Esophagus (tissue), 2 donors: ENCODE measurements at regions not wholly inside any gene's neighbourhood (a gene's known extent, or its start where the extent isn't known, plus 50 kb on each side); places are given as distances from the start of the nearest gene placed in this dataset.

Experiments
- H3K27ac ChIP-seq, 2 donors: one replicate each; pipeline ENCODE4 v1.5.1; 2013; ENCODE audit warnings: low read depth in 2 of 2, mild to moderate bottlenecking in 2 of 2, inconsistent platforms in 1 of 2, low read length in 1 of 2, moderate library complexity in 1 of 2
- H3K27me3 ChIP-seq, 2 donors: one replicate each; pipeline ENCODE4 v1.6.1; 2013; ENCODE audit warnings: low read length in 2 of 2, control low read depth in 1 of 2, mild to moderate bottlenecking in 1 of 2; ENCODE audit not compliant: insufficient read depth in 2 of 2, control insufficient read depth in 1 of 2
- H3K36me3 ChIP-seq, 2 donors: one replicate each; pipeline ENCODE4 v1.6.1; 2013; ENCODE audit warnings: low read length in 1 of 2; ENCODE audit not compliant: control insufficient read depth in 2 of 2, insufficient read depth in 2 of 2
- H3K4me1 ChIP-seq, 2 donors: one replicate each; pipeline ENCODE4 v1.6.1; 2013; ENCODE audit warnings: low read length in 1 of 2; ENCODE audit not compliant: control insufficient read depth in 2 of 2, insufficient read depth in 2 of 2
- H3K4me3 ChIP-seq, 2 donors: one replicate each; pipeline ENCODE4 v1.5.1; 2013; ENCODE audit warnings: low read length in 2 of 2, mild to moderate bottlenecking in 2 of 2, low read depth in 1 of 2, moderate library complexity in 1 of 2
- H3K9me3 ChIP-seq, 2 donors: one replicate each; pipeline ENCODE4 v1.6.1; 2013; ENCODE audit warnings: mild to moderate bottlenecking in 2 of 2, low read depth in 1 of 2, low read length in 1 of 2, moderate library complexity in 1 of 2; ENCODE audit not compliant: control insufficient read depth in 2 of 2, insufficient read depth in 1 of 2
- WGBS, 2 donors: extraction: QIAGEN DNeasy Blood & Tissue Kit; methylation state at CpG; one replicate each; pipeline ENCODE4 v1.1.7; 2013; 5-methylcytosine and 5-hydroxymethylcytosine counted together
- donor health status: healthy with polysubstance abuse.
- donor health status: Bipolar disorder and iron deficiency.

DNA sequence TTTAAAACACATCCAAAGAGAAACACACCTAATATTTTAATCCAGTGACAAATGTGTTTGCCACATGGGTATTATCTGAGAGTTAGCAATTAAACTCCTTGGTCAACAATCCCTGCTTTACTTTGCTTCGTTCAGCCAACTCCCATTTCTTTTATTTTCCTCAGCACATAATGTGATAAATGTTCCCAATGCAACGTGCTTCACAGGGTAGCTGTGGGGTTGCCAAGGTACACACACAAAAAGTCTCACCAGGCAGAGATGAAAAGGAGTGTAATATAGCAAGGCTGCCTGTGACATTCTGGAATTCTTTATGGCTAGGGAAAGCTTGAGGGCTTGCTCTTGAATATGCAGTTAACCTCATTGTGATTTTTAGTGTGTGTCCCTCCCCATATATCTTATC is 208.0 kb upstream of the DIO2 start:
- Histone ChIP-seq H3K9me3 (no peaks in the 10 kb centered on the region), H3K4me1 (no peaks in the 10 kb centered on the region), H3K27ac (no peak overlapping the region), H3K27me3 (no peaks in the 10 kb centered on the region), H3K4me3 (no peak overlapping the region), H3K36me3 (no peaks in the 10 kb centered on the region)
- 22 to 32% methylated on average over 2 of the region's 2 CpGs for WGBS, 2 donors

DNA sequence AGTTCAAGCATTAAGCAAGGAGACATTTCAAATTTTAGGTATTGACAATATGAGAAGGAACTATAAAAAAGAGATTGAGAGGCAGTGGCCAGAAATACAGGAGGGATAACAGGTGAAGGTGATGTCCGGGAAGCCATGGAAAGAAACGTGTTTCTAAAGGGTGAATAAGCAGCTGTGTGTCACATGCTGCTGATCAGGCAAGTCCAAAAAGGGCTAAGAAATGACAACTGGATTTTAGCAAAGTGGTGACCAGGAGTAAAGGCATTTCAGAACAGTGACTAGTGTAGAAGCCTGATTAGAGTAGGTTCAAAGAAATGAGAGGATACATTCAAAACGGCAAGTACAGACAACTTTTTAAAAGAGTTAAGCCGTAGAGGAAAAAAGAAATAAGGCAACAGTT is 204.3 kb upstream of the DIO2 start:
- WGBS, 2 donors: 71 to 94% methylated on average over 4 of the region's 4 CpGs

DNA sequence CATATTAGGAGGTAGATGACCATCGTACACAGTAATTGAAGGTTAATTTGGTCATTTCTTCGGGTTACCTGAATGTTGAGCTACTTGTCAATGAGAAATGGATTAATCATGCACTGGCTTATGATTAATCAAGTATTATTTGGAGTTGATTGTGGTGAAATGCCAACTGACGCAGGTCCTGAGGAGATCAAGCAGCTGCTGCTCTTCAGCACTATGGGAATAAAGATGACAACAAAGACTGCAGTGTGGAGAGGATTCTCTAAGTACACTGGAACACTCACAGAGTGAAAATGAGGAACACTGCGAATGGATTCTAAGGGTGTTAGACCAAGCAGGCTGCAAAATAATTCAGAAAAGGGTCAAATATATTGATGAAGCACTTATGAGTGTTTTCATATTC is 202.8 kb upstream of the DIO2 start:
- no peak overlapping the region for H3K4me3 ChIP-seq
- 74 to 84% methylated on average over 4 of the region's 4 CpGs for WGBS, 2 donors
- H3K4me1 ChIP-seq: no peaks in the 10 kb centered on the region

More for the DNA sequence above, 204.3 kb upstream of the DIO2 start:
- no peaks in the 10 kb centered on the region for H3K36me3 ChIP-seq
- no peaks in the 10 kb centered on the region for H3K27me3 ChIP-seq
- H3K4me1 ChIP-seq: no peaks in the 10 kb centered on the region
- H3K4me3 ChIP-seq: no peak overlapping the region
- H3K9me3 ChIP-seq: no peaks in the 10 kb centered on the region
- H3K27ac ChIP-seq: no peak overlapping the region

DNA sequence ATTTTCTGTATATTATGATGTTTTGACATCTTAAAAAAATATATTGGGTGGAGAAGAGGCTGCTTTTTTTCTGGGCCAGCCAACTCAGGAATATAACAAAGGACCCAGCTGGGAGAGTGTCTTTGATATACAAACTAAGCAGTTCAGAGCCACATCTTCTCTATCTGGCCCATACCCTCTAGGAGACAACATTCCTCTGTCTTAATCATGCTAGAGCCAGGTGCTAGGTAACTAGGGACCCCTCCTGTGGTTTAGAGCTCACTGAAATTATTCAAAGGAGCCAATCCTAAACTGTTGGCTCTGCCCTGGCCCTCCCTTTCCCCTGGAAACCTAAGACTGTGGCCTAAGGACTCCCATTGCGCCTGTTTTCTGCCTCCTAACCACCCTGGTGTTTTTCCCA is 193.1 kb upstream of the DIO2 start:
- no peaks in the 10 kb centered on the region for H3K36me3 ChIP-seq
- no peaks in the 10 kb centered on the region for H3K27me3 ChIP-seq
- H3K27ac ChIP-seq: no peak overlapping the region
- no peaks in the 10 kb centered on the region for H3K9me3 ChIP-seq
- 81 to 90% methylated on average over 1 of the region's 1 CpG for WGBS, 2 donors
- no peak overlapping the region for H3K4me3 ChIP-seq
- peaks cover 0 to 4% of the 10 kb centered on the region in 2 donors for H3K4me1 ChIP-seq

More for the DNA sequence above, 202.8 kb upstream of the DIO2 start:
- Histone ChIP-seq H3K36me3 (no peaks in the 10 kb centered on the region), H3K9me3 (no peaks in the 10 kb centered on the region), H3K27me3 (no peaks in the 10 kb centered on the region), H3K27ac (no peak overlapping the region)

DNA sequence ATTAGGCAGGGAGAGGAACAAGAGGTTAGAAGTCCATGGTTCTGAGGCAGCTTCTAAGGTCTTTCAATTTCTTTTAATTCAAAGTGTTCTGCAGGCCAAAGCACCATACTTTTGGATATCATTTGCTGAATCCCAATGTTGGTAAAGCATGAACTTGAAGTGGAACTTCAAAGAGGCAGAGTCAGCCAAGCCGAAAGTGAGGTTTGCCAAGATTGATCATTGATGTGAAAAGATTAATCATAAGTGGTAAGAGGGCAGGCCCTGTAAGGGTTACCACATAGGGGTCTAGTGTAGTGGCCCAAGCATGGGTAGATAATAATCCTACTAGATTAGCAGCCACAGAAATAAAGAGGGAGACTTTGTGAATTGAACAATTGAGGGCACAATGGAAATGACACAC is 191.7 kb upstream of the DIO2 start:
- H3K36me3 ChIP-seq: no peaks in the 10 kb centered on the region
- H3K27me3 ChIP-seq: no peaks in the 10 kb centered on the region
- H3K4me3 ChIP-seq: no peak overlapping the region
- H3K9me3 ChIP-seq: no peaks in the 10 kb centered on the region
- peaks cover 0 to 4% of the 10 kb centered on the region in 2 donors for H3K4me1 ChIP-seq
- peak overlapping the region in 1 of 2 donors; percentile 31 for H3K27ac ChIP-seq
- WGBS, 2 donors: 75 to 83% methylated on average over 1 of the region's 1 CpG

DNA sequence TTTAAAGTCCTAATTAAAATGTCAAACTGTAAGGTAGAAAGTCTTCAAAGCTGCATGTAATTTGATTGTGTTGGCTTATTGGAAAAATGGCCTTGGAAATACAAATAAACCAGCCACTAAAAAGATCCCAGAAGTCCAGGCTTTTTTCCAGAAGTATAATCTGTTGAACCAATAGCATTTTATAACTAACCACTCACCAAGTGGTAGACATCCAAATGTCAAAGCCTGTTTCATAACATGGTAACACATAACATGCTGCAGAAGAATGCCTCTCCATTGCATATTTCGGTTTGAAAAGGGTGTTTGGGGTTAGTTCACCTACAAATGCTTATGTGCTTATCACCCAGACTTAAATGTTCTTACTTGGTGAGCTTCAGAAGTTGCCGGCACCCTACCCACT is 183.7 kb upstream of the DIO2 start:
- Histone ChIP-seq H3K4me3 (no peak overlapping the region), H3K27me3 (no peaks in the 10 kb centered on the region), H3K27ac (no peak overlapping the region), H3K4me1 (no peaks in the 10 kb centered on the region), H3K9me3 (no peaks in the 10 kb centered on the region), H3K36me3 (no peaks in the 10 kb centered on the region)
- WGBS, 2 donors: 66 to 84% methylated on average over 2 of the region's 2 CpGs

DNA sequence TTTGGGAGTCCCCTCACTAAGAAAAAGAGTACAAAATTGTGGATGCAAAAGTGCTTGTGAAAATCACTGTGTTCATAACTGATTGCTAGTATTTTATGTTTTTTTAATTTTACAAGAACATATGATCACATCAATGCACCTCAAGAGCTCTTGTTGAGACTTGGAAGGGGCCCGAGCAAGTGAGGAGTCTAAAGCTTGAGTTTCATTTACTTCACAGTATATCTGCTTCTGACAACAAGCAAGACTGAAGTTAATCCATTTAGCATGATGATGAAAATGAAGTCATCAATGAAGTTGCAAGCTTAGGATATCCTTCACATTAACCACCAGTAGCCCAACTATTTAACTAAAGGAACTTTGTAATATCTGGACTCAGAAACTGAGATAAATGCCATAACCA is 182.5 kb upstream of the DIO2 start:
- no peaks in the 10 kb centered on the region for H3K36me3 ChIP-seq
- no peaks in the 10 kb centered on the region for H3K27me3 ChIP-seq
- H3K27ac ChIP-seq: no peak overlapping the region

DNA sequence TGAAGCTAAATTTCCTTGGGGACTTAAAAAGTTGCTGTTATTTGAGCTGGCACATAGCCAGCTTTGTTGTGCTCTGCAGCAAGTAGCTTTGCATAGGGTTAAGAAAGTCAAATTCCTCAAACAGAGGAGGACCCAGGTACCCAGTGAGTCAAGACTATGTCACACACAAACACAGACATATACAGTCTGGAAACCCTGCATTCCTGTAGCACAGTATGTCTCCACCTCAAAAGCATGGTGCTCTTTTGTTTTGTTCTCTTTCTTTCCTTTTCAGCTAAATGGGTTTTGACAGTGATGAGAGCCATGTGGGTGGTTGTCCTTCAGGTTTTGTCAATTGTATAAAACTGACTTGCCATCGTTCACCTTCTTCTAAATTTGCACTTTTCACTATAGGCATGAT is 179.6 kb upstream of the DIO2 start:
- no peaks in the 10 kb centered on the region for H3K27me3 ChIP-seq
- 54 to 71% methylated on average over 1 of the region's 1 CpG for WGBS, 2 donors
- peaks cover 0 to 2% of the 10 kb centered on the region in 2 donors for H3K4me1 ChIP-seq

More for the DNA sequence above, 182.5 kb upstream of the DIO2 start:
- Histone ChIP-seq H3K9me3 (no peaks in the 10 kb centered on the region), H3K4me1 (no peaks in the 10 kb centered on the region), H3K4me3 (no peak overlapping the region)
- 0 to 37% methylated on average over 1 of the region's 1 CpG for WGBS, 2 donors

DNA sequence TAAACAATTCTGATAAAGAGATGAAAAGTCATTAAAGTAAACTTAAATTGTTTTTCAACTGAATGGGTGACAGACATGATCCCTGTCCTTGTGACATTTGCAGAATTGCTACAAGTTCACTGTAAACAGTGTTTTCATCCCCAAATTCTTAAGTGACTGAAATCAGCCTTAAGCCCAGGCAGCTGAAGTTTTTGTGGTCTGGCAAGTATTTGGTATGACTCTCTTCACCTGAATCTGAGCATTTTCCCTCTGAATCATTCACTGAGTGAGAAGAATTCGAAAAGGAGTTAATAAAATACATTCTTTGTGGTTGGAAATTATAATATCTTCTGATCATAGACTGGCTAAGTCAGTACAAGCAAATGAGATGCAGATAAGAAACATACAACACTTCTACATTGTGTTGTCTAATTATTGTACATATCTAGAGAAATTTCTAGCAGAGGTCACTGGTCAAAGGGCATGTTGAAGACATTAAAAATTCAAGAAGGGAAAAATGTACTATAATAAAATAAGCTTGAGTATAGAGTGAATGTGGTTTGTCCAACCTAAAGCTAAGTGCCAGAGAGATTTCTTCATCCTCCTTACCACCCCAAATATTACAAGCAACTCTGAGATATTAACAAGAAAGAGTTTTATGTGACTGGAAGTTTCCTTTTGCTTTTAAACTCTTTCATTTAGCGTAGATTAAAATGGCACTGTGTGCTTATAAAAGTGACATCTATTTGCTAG is 177.8 kb upstream of the DIO2 start:
- H3K4me1 ChIP-seq: peaks cover 0 to 2% of the 10 kb centered on the region in 2 donors
- 54 to 57% methylated on average over 2 of the region's 2 CpGs for WGBS, 2 donors
- H3K36me3 ChIP-seq: no peaks in the 10 kb centered on the region
- H3K9me3 ChIP-seq: no peaks in the 10 kb centered on the region
- H3K4me3 ChIP-seq: no peak overlapping the region
- no peak overlapping the region for H3K27ac ChIP-seq
- H3K27me3 ChIP-seq: no peaks in the 10 kb centered on the region

More for the DNA sequence above, 179.6 kb upstream of the DIO2 start:
- H3K36me3 ChIP-seq: no peaks in the 10 kb centered on the region
- no peak overlapping the region for H3K4me3 ChIP-seq
- no peak overlapping the region for H3K27ac ChIP-seq
- H3K9me3 ChIP-seq: no peaks in the 10 kb centered on the region

DNA sequence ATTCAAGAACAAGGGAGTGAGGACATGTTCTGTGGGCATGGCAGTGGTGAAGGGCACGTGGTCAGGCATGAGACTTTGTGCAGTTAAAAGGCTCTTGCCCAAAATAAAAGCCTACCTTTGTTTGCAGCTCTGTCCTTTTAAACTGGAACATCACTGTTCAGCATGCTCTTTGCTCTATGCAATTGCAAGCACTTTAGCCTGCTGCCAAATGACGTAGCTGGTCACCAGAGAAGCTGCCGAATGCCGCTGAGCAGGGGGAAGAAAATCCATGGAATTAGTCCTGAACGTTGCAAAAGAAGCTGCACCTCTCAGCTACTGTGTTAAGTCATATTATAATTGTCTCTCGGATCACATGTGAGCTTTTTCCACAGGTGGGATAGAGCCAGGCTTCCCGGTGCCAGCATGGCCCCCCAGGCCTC is 176.3 kb upstream of the DIO2 start:
- peaks cover 0 to 2% of the 10 kb centered on the region in 2 donors for H3K4me1 ChIP-seq
- 72 to 77% methylated on average over 7 of the region's 7 CpGs for WGBS, 2 donors

More for the DNA sequence above, 176.3 kb upstream of the DIO2 start:
- H3K27me3 ChIP-seq: no peaks in the 10 kb centered on the region
- no peaks in the 10 kb centered on the region for H3K36me3 ChIP-seq
- no peak overlapping the region for H3K4me3 ChIP-seq
- no peak overlapping the region for H3K27ac ChIP-seq
- H3K9me3 ChIP-seq: no peaks in the 10 kb centered on the region
